ENCODE measurements at regions not wholly inside any gene's neighbourhood (a gene's known extent, or its start where the extent isn't known, plus 50 kb on each side); places are given as distances from the start of the nearest gene placed in this dataset.

- H3K4me1 ChIP-seq = no peaks in the 10 kb centered on the region
- no peak overlapping the region for H3K27ac ChIP-seq
- no peaks in the 10 kb centered on the region for H3K36me3 ChIP-seq
- H3K9me3 ChIP-seq = no peaks in the 10 kb centered on the region
- peaks cover 15% of the 10 kb centered on the region for H3K27me3 ChIP-seq
- TF ChIP-seq CTCF (IDR thresholded peaks at IDR 0.05) (no peak), EP300 (IDR thresholded peaks at IDR 0.05) (no peak), POLR2AphosphoS5 (IDR thresholded peaks at IDR 0.05) (no peak), POLR2A (IDR thresholded peaks at IDR 0.05) (no peak)
- WGBS, 2 donors (ENCODE audit: low coverage in 1 of 2) = 29 to 45% methylated on average over 4 to 6 of the region's 6 CpGs
- H3K4me3 ChIP-seq = no peak overlapping the region
- ATAC-seq = peak; percentile 34
Observed at GRCh38 chr4:56757821-56758411, 63.6 kb downstream of the SPINK2 start.

GRCh38 chr4:56757261-56757746, 64.2 kb downstream of the SPINK2 start:
- ATAC-seq = no peak

GRCh38 chr4:56755901-56756300, 65.6 kb downstream of the SPINK2 start:
- ATAC-seq = no peak
- no peaks in the 10 kb centered on the region for H3K36me3 ChIP-seq
- no peaks in the 10 kb centered on the region for H3K27me3 ChIP-seq
- 56 to 63% methylated on average over 3 of the region's 4 CpGs for WGBS, 2 donors (ENCODE audit: low coverage in 1 of 2)
- TF ChIP-seq EP300 (IDR thresholded peaks at IDR 0.05) (no peak), POLR2A (IDR thresholded peaks at IDR 0.05) (no peak), POLR2AphosphoS5 (IDR thresholded peaks at IDR 0.05) (no peak), CTCF (IDR thresholded peaks at IDR 0.05) (no peak)
- H3K9me3 ChIP-seq = no peaks in the 10 kb centered on the region
- no peaks in the 10 kb centered on the region for H3K4me1 ChIP-seq
- no peak overlapping the region for H3K4me3 ChIP-seq
- no peak overlapping the region for H3K27ac ChIP-seq

More at GRCh38 chr4:56757261-56757746, 64.2 kb downstream of the SPINK2 start:
- no peak for TF ChIP-seq POLR2A (IDR thresholded peaks at IDR 0.05)
- no peak for TF ChIP-seq EP300 (IDR thresholded peaks at IDR 0.05)
- no peak for TF ChIP-seq POLR2AphosphoS5 (IDR thresholded peaks at IDR 0.05)
- TF ChIP-seq CTCF (IDR thresholded peaks at IDR 0.05) = no peak
- H3K4me1 ChIP-seq = no peaks in the 10 kb centered on the region
- no peaks in the 10 kb centered on the region for H3K36me3 ChIP-seq
- peaks cover 9% of the 10 kb centered on the region for H3K27me3 ChIP-seq
- H3K4me3 ChIP-seq = no peak overlapping the region
- no peaks in the 10 kb centered on the region for H3K9me3 ChIP-seq
- WGBS, 2 donors (ENCODE audit: low coverage in 1 of 2) = 61 to 80% methylated on average over 1 to 2 of the region's 5 CpGs
- peak overlapping the region in 1 of 4 donors; percentile 2 for H3K27ac ChIP-seq

- no peak overlapping the region for H3K4me3 ChIP-seq
- no peaks in the 10 kb centered on the region for H3K27me3 ChIP-seq
- H3K36me3 ChIP-seq = no peaks in the 10 kb centered on the region
- 31 to 80% methylated on average over 1 to 2 of the region's 2 CpGs for WGBS, 2 donors (ENCODE audit: low coverage in 1 of 2)
- H3K9me3 ChIP-seq = peaks cover 0 to 5% (median 0%) of the 10 kb centered on the region in 3 donors
- no peak for ATAC-seq
- H3K27ac ChIP-seq = no peak overlapping the region
- TF ChIP-seq POLR2A (IDR thresholded peaks at IDR 0.05) = no peak
- no peak for TF ChIP-seq POLR2AphosphoS5 (IDR thresholded peaks at IDR 0.05)
- H3K4me1 ChIP-seq = no peaks in the 10 kb centered on the region
Observed at GRCh38 chr4:56752985-56753384, 68.5 kb downstream of the SPINK2 start.

GRCh38 chr4:56750231-56750630, 69.1 kb upstream of the HOPX start:
- no peak overlapping the region for H3K27ac ChIP-seq
- H3K4me3 ChIP-seq = no peak overlapping the region
- H3K4me1 ChIP-seq = no peaks in the 10 kb centered on the region
- ATAC-seq = no peak
- no peaks in the 10 kb centered on the region for H3K36me3 ChIP-seq
- no peak for TF ChIP-seq CTCF (IDR thresholded peaks at IDR 0.05)
- TF ChIP-seq POLR2AphosphoS5 (IDR thresholded peaks at IDR 0.05) = no peak
- no peak for TF ChIP-seq POLR2A (IDR thresholded peaks at IDR 0.05)
- no peak for TF ChIP-seq EP300 (IDR thresholded peaks at IDR 0.05)
- H3K9me3 ChIP-seq = peaks cover 0 to 5% (median 0%) of the 10 kb centered on the region in 3 donors
- no peaks in the 10 kb centered on the region for H3K27me3 ChIP-seq

All from gastroesophageal sphincter (tissue), 4 donors.